CD4-positive, alpha-beta T cell (primary cell): ENCODE measurements at regions not wholly inside any gene's neighbourhood (a gene's known extent, or its start where the extent isn't known, plus 50 kb on each side); places are given as distances from the start of the nearest gene placed in this dataset.

Source experiments
- ATAC-seq: fragments of 200-7000 bp; cut with Tn5 transposase; one replicate; pipeline ENCODE4 v1.10.0; 2022; ENCODE audit warnings: mild to moderate bottlenecking; ENCODE audit not compliant: poor library complexity
- CTCF ChIA-PET: fragments of 350-600 bp; sonication (Branson Sonifier 250); formaldehyde crosslinking; loops from one replicate; lab custom pipeline; 2021; ENCODE audit warnings: antibody characterized with exemption, inconsistent platforms; lab: Charles Lee
- POLR2A ChIA-PET: fragments of 350-600 bp; sonication (Branson Sonifier 250); formaldehyde crosslinking; loops from one replicate; lab custom pipeline; 2021; ENCODE audit warnings: antibody characterized with exemption, inconsistent platforms; lab: Charles Lee
- DNase-seq, 14 experiments: peaks; one replicate each; pipeline ENCODE4 v3.0.0-alpha.2; 2013 to 2020; ENCODE audit warnings: mixed read lengths in 2 of 14
- H3K27ac ChIP-seq, 2 donors: one replicate each; pipeline versions ENCODE4 v1.5.1 to v1.7.0; 2013; ENCODE audit warnings: low read length in 2 of 2, low read depth in 1 of 2, mild to moderate bottlenecking in 1 of 2
- H3K27me3 ChIP-seq, 2 experiments: 1 replicate in 1 of 2; 2 replicates in 1 of 2; pipeline versions ENCODE4 v1.6.1 to v1.7.0; 2013; ENCODE audit warnings: low read length in 2 of 2, control low read depth in 1 of 2, mild to moderate bottlenecking in 1 of 2, moderate library complexity in 1 of 2; ENCODE audit not compliant: insufficient read depth in 2 of 2, control insufficient read depth in 1 of 2
- H3K36me3 ChIP-seq: one replicate; pipeline ENCODE4 v1.6.1; 2013; ENCODE audit warnings: low read length, control low read depth; ENCODE audit not compliant: insufficient read depth
- H3K4me1 ChIP-seq: one replicate; pipeline ENCODE4 v1.6.1; 2013; ENCODE audit warnings: low read length, control low read depth; ENCODE audit not compliant: insufficient read depth
- H3K4me3 ChIP-seq: one replicate; pipeline ENCODE4 v1.5.1; 2013; ENCODE audit warnings: mild to moderate bottlenecking, low read length, moderate library complexity
- H3K9me3 ChIP-seq, 2 experiments: 1 replicate in 1 of 2; 2 replicates in 1 of 2; pipeline versions ENCODE4 v1.6.1 to v1.7.0; 2013; ENCODE audit warnings: low read length in 2 of 2, mild to moderate bottlenecking in 2 of 2, control low read depth in 1 of 2, moderate library complexity in 1 of 2; ENCODE audit not compliant: control insufficient read depth in 1 of 2, insufficient read depth in 1 of 2
- H3K27ac Mint-ChIP-seq: one replicate; pipeline ENCODE4 v1.8.0; 2020; ENCODE audit warnings: mixed read lengths
- H3K27me3 Mint-ChIP-seq: one replicate; pipeline ENCODE4 v1.8.0; 2021; ENCODE audit warnings: mixed read lengths
- H3K36me3 Mint-ChIP-seq: one replicate; pipeline ENCODE4 v1.8.0; 2021; ENCODE audit warnings: low read depth, mixed read lengths
- H3K4me1 Mint-ChIP-seq: one replicate; pipeline ENCODE4 v1.8.0; 2021; ENCODE audit warnings: low read depth, mixed read lengths
- H3K4me3 Mint-ChIP-seq: one replicate; pipeline ENCODE4 v1.8.0; 2020; ENCODE audit warnings: mild to moderate bottlenecking, mixed read lengths
- H3K9me3 Mint-ChIP-seq: one replicate; pipeline ENCODE4 v1.8.0; 2020; ENCODE audit warnings: mixed read lengths
- CTCF ChIP-seq: fragments of 200-600 bp; IDR thresholded peaks from one replicate; pipeline ENCODE4 v1.8.0; 2022; ENCODE audit warnings: antibody characterized with exemption, mild to moderate bottlenecking
- intact Hi-C, 2 experiments: fragments of 100-400 bp; cut with DNase I in 1 of 2; cut with micrococcal nuclease in 1 of 2; formaldehyde crosslinking; loops; one replicate each; pipeline versions ENCODE4 v1.15.1 to v1.9.0; 2023 to 2025; cut with DNase I, micrococcal nuclease

- H3K9me3 Mint-ChIP-seq: peaks cover 2% of the 10 kb centered on the region
- H3K36me3 Mint-ChIP-seq: no peaks in the 10 kb centered on the region
- H3K4me1 Mint-ChIP-seq: no peaks in the 10 kb centered on the region
- intact Hi-C loops: no loop called here
- H3K9me3 ChIP-seq: peaks cover 0 to 8% of the 10 kb centered on the region in 2 experiments
- no peaks in the 10 kb centered on the region for H3K4me1 ChIP-seq
- no peak overlapping the region for H3K4me3 Mint-ChIP-seq
- no peaks in the 10 kb centered on the region for H3K36me3 ChIP-seq
- TF ChIP-seq CTCF: no peak
- POLR2A ChIA-PET: no interaction called here
- ATAC-seq (no peak), DNase-seq (no peak)
- no peaks in the 10 kb centered on the region for H3K27me3 ChIP-seq
- H3K27ac ChIP-seq: no peak overlapping the region
- H3K4me3 ChIP-seq: no peak overlapping the region
- H3K27ac Mint-ChIP-seq: no peak overlapping the region
- peaks cover 14% of the 10 kb centered on the region for H3K27me3 Mint-ChIP-seq
- CTCF ChIA-PET: no interaction called here
Observed at GRCh38 chr16:5463820-5464219, 366.2 kb upstream of the EEF2KMT start.

- no peak overlapping the region for H3K4me3 Mint-ChIP-seq
- H3K27ac Mint-ChIP-seq: no peak overlapping the region
- peaks cover 0 to 8% of the 10 kb centered on the region in 2 experiments for H3K9me3 ChIP-seq
- ChIA-PET CTCF (no interaction called here), POLR2A (no interaction called here)
- intact Hi-C loops: no loop called here
- no peaks in the 10 kb centered on the region for H3K4me1 Mint-ChIP-seq
- ATAC-seq (no peak), DNase-seq (no peak)
- no peaks in the 10 kb centered on the region for H3K36me3 Mint-ChIP-seq
- no peaks in the 10 kb centered on the region for H3K4me1 ChIP-seq
- H3K27me3 ChIP-seq: no peaks in the 10 kb centered on the region
- H3K27ac ChIP-seq: no peak overlapping the region
- TF ChIP-seq CTCF: no peak
- H3K9me3 Mint-ChIP-seq: no peaks in the 10 kb centered on the region
- no peak overlapping the region for H3K4me3 ChIP-seq
- peaks cover 12% of the 10 kb centered on the region for H3K27me3 Mint-ChIP-seq
- no peaks in the 10 kb centered on the region for H3K36me3 ChIP-seq
Observed at GRCh38 chr16:5461574-5461973, 364.0 kb upstream of the EEF2KMT start.

GRCh38 chr16:5461141-5461540 is 363.5 kb upstream of the EEF2KMT start:
- H3K9me3 Mint-ChIP-seq: no peaks in the 10 kb centered on the region
- H3K36me3 ChIP-seq: no peaks in the 10 kb centered on the region
- H3K27me3 Mint-ChIP-seq: peaks cover 16% of the 10 kb centered on the region
- H3K4me1 ChIP-seq: no peaks in the 10 kb centered on the region
- H3K36me3 Mint-ChIP-seq: no peaks in the 10 kb centered on the region
- no peak for DNase-seq
- no peak overlapping the region for H3K27ac ChIP-seq
- H3K27me3 ChIP-seq: no peaks in the 10 kb centered on the region
- no peak overlapping the region for H3K4me3 ChIP-seq
- CTCF ChIA-PET: no interaction called here
- peaks cover 0 to 7% of the 10 kb centered on the region in 2 experiments for H3K9me3 ChIP-seq
- H3K4me1 Mint-ChIP-seq: no peaks in the 10 kb centered on the region
- no peak for TF ChIP-seq CTCF
- no peak overlapping the region for H3K4me3 Mint-ChIP-seq
- POLR2A ChIA-PET: no interaction called here
- intact Hi-C loops: no loop called here
- no peak overlapping the region for H3K27ac Mint-ChIP-seq
- ATAC-seq: no peak
